ENCODE measurements at regions not wholly inside any gene's neighbourhood (a gene's known extent, or its start where the extent isn't known, plus 50 kb on each side); places are given as distances from the start of the nearest gene placed in this dataset.

- TF ChIP-seq POLR2A (IDR thresholded peaks at IDR 0.05), result no peak
- H3K36me3 ChIP-seq, result no peaks in the 10 kb centered on the region
- H3K27me3 ChIP-seq, result no peaks in the 10 kb centered on the region
- peaks cover 0 to 5% (median 0%) of the 10 kb centered on the region in 4 donors for H3K9me3 ChIP-seq
- no peak for DNase-seq (ENCODE audit: low spot score in 2 of 2)
- WGBS, 2 donors, result 63 to 73% methylated on average over 4 of the region's 4 CpGs
- H3K27ac ChIP-seq, result no peak overlapping the region
- peaks cover 0 to 22% (median 4%) of the 10 kb centered on the region in 4 donors for H3K4me1 ChIP-seq
- H3K4me3 ChIP-seq, result no peak overlapping the region
Observed at GRCh38 chr16:80390046-80390445, 150.7 kb upstream of the DYNLRB2 start.

- H3K4me1 ChIP-seq, result peaks cover 0 to 22% (median 4%) of the 10 kb centered on the region in 4 donors
- H3K4me3 ChIP-seq, result no peak overlapping the region
- 72 to 81% methylated on average over 8 to 9 of the region's 9 CpGs for WGBS, 2 donors
Observed at GRCh38 chr16:80389338-80389737, 151.5 kb upstream of the DYNLRB2 start.

GRCh38 chr16:80387318-80387921 is 153.4 kb upstream of the DYNLRB2 start:
- DNase-seq (ENCODE audit: low spot score in 2 of 2), result no peak
- no peak overlapping the region for H3K27ac ChIP-seq
- no peaks in the 10 kb centered on the region for H3K36me3 ChIP-seq
- H3K4me1 ChIP-seq, result peaks cover 0 to 22% (median 4%) of the 10 kb centered on the region in 4 donors
- no peak for TF ChIP-seq EP300 (IDR thresholded peaks at IDR 0.05)
- no peak for TF ChIP-seq POLR2A (IDR thresholded peaks at IDR 0.05)
- TF ChIP-seq CTCF (IDR thresholded peaks at IDR 0.05), result no peak
- no peaks in the 10 kb centered on the region for H3K27me3 ChIP-seq
- H3K4me3 ChIP-seq, result no peak overlapping the region
- WGBS, 2 donors, result 77 to 82% methylated on average over 14 to 15 of the region's 15 CpGs
- H3K9me3 ChIP-seq, result no peaks in the 10 kb centered on the region

More at GRCh38 chr16:80389338-80389737, 151.5 kb upstream of the DYNLRB2 start:
- TF ChIP-seq CTCF (IDR thresholded peaks at IDR 0.05) (no peak), EP300 (IDR thresholded peaks at IDR 0.05) (no peak), POLR2A (IDR thresholded peaks at IDR 0.05) (no peak)
- no peak overlapping the region for H3K27ac ChIP-seq
- DNase-seq (ENCODE audit: low spot score in 2 of 2), result no peak
- no peaks in the 10 kb centered on the region for H3K36me3 ChIP-seq
- peaks cover 0 to 4% (median 0%) of the 10 kb centered on the region in 4 donors for H3K9me3 ChIP-seq
- H3K27me3 ChIP-seq, result no peaks in the 10 kb centered on the region

GRCh38 chr16:80384862-80385261 is 155.9 kb upstream of the DYNLRB2 start:
- no peak for TF ChIP-seq POLR2A (IDR thresholded peaks at IDR 0.05)
- TF ChIP-seq CTCF (IDR thresholded peaks at IDR 0.05), result no peak
- no peak for TF ChIP-seq EP300 (IDR thresholded peaks at IDR 0.05)
- no peaks in the 10 kb centered on the region for H3K9me3 ChIP-seq

GRCh38 chr16:80380514-80380913 is 160.3 kb upstream of the DYNLRB2 start:
- Histone ChIP-seq H3K27me3 (no peaks in the 10 kb centered on the region), H3K27ac (no peak overlapping the region), H3K4me1 (peaks cover 0 to 18% (median 0%) of the 10 kb centered on the region in 4 donors), H3K9me3 (no peaks in the 10 kb centered on the region), H3K4me3 (no peak overlapping the region), H3K36me3 (no peaks in the 10 kb centered on the region)
- no peak for TF ChIP-seq POLR2A (IDR thresholded peaks at IDR 0.05)
- TF ChIP-seq CTCF (IDR thresholded peaks at IDR 0.05), result no peak
- no peak for TF ChIP-seq EP300 (IDR thresholded peaks at IDR 0.05)
- WGBS, 2 donors, result 76 to 86% methylated on average over 4 of the region's 4 CpGs
- DNase-seq (ENCODE audit: low spot score in 2 of 2), result no peak

More at GRCh38 chr16:80384862-80385261, 155.9 kb upstream of the DYNLRB2 start:
- no peak overlapping the region for H3K4me3 ChIP-seq
- no peak overlapping the region for H3K27ac ChIP-seq
- peaks cover 0 to 5% (median 0%) of the 10 kb centered on the region in 4 donors for H3K4me1 ChIP-seq
- no peaks in the 10 kb centered on the region for H3K36me3 ChIP-seq
- no peak for DNase-seq (ENCODE audit: low spot score in 2 of 2)
- H3K27me3 ChIP-seq, result no peaks in the 10 kb centered on the region
